ENCODE measurements at regions not wholly inside any gene's neighbourhood (a gene's known extent, or its start where the extent isn't known, plus 50 kb on each side); places are given as distances from the start of the nearest gene placed in this dataset.

GRCh38 chr4:3638080-3638795, 106.0 kb upstream of the LRPAP1 start:
- TF ChIP-seq CTCF (IDR thresholded peaks at IDR 0.05; ENCODE audit: poor library complexity) (no peak), EZH2 (IDR thresholded peaks at IDR 0.05; ENCODE audit: borderline replicate concordance) (no peak), EZH2phosphoT487 (IDR thresholded peaks at IDR 0.05; ENCODE audit: low read depth, severe bottlenecking, unreplicated experiment) (no peak)

All from hepatocyte (in vitro differentiated cells).